Tibial nerve (tissue), 4 donors: ENCODE measurements at regions not wholly inside any gene's neighbourhood (a gene's known extent, or its start where the extent isn't known, plus 50 kb on each side); places are given as distances from the start of the nearest gene placed in this dataset.

Source experiments
- EP300 ChIP-seq, 2 donors: sonication (generic); formaldehyde crosslinking; IDR thresholded peaks; one replicate each; pipeline ENCODE4 v1.6.1; 2017; ENCODE audit warnings: antibody characterized with exemption in 2 of 2, mild to moderate bottlenecking in 1 of 2
- POLR2A ChIP-seq, 2 donors: fragments of 450-650 bp; IDR thresholded peaks; one replicate each; pipeline ENCODE4 v1.6.1; 2017; ENCODE audit warnings: antibody characterized with exemption in 2 of 2, mild to moderate bottlenecking in 2 of 2, moderate library complexity in 2 of 2
- TF ChIP-seq, protein P1 (sequence below), 5 experiments: fragments of 200-600 bp in 3 of 5; fragments of 450-650 bp in 2 of 5; sonication (generic) in 3 of 5; IDR thresholded peaks; one replicate each; pipeline ENCODE4 v1.5.1; 2016 to 2019; ENCODE audit warnings: antibody characterized with exemption in 5 of 5, mild to moderate bottlenecking in 3 of 5, moderate library complexity in 2 of 5

DNA sequence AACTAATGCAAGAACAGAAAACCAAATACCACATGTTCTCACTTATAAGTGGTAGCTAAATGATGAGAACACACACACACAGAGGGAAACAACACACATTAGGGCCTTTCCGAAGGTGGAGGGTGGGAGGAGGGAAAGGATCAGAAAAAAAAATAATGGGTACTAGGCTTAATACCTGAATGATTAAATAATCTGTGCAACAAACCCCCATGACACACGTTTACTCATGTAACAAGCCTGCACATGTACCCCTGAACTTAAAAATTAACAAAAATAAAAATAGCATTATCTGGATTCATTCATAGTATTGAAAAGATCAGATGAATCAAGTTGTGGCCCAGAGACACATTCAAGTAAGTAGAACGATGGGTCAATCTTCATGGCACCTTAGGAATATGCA, 159.5 kb upstream of the POT1 start:
- TF ChIP-seq POLR2A (IDR thresholded peaks at IDR 0.05): no peak
- TF ChIP-seq, protein P1, sequence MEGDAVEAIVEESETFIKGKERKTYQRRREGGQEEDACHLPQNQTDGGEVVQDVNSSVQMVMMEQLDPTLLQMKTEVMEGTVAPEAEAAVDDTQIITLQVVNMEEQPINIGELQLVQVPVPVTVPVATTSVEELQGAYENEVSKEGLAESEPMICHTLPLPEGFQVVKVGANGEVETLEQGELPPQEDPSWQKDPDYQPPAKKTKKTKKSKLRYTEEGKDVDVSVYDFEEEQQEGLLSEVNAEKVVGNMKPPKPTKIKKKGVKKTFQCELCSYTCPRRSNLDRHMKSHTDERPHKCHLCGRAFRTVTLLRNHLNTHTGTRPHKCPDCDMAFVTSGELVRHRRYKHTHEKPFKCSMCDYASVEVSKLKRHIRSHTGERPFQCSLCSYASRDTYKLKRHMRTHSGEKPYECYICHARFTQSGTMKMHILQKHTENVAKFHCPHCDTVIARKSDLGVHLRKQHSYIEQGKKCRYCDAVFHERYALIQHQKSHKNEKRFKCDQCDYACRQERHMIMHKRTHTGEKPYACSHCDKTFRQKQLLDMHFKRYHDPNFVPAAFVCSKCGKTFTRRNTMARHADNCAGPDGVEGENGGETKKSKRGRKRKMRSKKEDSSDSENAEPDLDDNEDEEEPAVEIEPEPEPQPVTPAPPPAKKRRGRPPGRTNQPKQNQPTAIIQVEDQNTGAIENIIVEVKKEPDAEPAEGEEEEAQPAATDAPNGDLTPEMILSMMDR (IDR thresholded peaks at IDR 0.05): no peak
- no peak for TF ChIP-seq EP300 (IDR thresholded peaks at IDR 0.05)
